K562 (cell line): ENCODE measurements at regions not wholly inside any gene's neighbourhood (a gene's known extent, or its start where the extent isn't known, plus 50 kb on each side); places are given as distances from the start of the nearest gene placed in this dataset.

Source experiments
- CTCF ChIP-seq, 3 experiments: IDR thresholded peaks in 2 of 3; conservative IDR thresholded peaks in 1 of 3; 2 replicates each; pipeline ENCODE4 v1.5.1; 2011 to 2012; ENCODE audit warnings: low read length in 3 of 3, mild to moderate bottlenecking in 3 of 3, control low read depth in 2 of 3, improper control_type of control experiment in 1 of 3, inconsistent platforms in 1 of 3, low read depth in 1 of 3, mixed read lengths in 1 of 3, moderate library complexity in 1 of 3; ENCODE audit not compliant: insufficient read depth in 2 of 3
- MXI1 ChIP-seq: IDR thresholded peaks from 2 replicates; pipeline ENCODE4 v1.6.1; 2011; ENCODE audit warnings: low read depth, mild to moderate bottlenecking, improper control_type of control experiment, low read length
- SPI1 ChIP-seq: IDR thresholded peaks from 2 replicates; pipeline ENCODE4 v1.6.1; 2011; ENCODE audit warnings: low read depth, low read length, control low read depth, borderline replicate concordance
- STAG1 ChIP-seq: sonication (generic); formaldehyde crosslinking; IDR thresholded peaks from 2 replicates; pipeline ENCODE4 v1.5.0; 2020; ENCODE audit warnings: missing genetic modification reagents, borderline replicate concordance

- TF ChIP-seq CTCF (IDR thresholded peaks at IDR 0.05 in 2 of 3, conservative IDR thresholded peaks at IDR 0.05 in 1 of 3; ENCODE audit: insufficient read depth in 2 of 3, low read depth in 1 of 3, low read length in 3 of 3) = no peak
- no peak for TF ChIP-seq STAG1 (CRISPR knock-in tag)
- no peak for TF ChIP-seq SPI1
- TF ChIP-seq MXI1 = no peak
These were observed 91.3 kb upstream of the RTL1 start for GRCh38 chr14:100994756-100995330.
